GM21619 (cell line): ENCODE measurements at regions not wholly inside any gene's neighbourhood (a gene's known extent, or its start where the extent isn't known, plus 50 kb on each side); places are given as distances from the start of the nearest gene placed in this dataset.

Experiments used
- ATAC-seq: cut with Tn5 transposase; IDR thresholded peaks from one replicate; pipeline ENCODE4 v1.9.1; 2021; ENCODE audit not compliant: unreplicated experiment

- no peak for ATAC-seq
Observed at GRCh38 chr2:67516362-67516761, 119.2 kb downstream of the ETAA1 start.

GRCh38 chr2:67516899-67517530, 119.9 kb downstream of the ETAA1 start:
- ATAC-seq = no peak

GRCh38 chr2:67522148-67522547, 125.0 kb downstream of the ETAA1 start:
- no peak for ATAC-seq

GRCh38 chr2:67524213-67524612, 127.1 kb downstream of the ETAA1 start:
- no peak for ATAC-seq

GRCh38 chr2:67524777-67525176, 127.6 kb downstream of the ETAA1 start:
- no peak for ATAC-seq

- no peak for ATAC-seq
Observed at GRCh38 chr2:67526283-67526682, 129.2 kb downstream of the ETAA1 start.

- ATAC-seq = no peak
Observed at GRCh38 chr2:67528320-67528719, 131.2 kb downstream of the ETAA1 start.

- no peak for ATAC-seq
Observed at GRCh38 chr2:67532387-67532786, 135.3 kb downstream of the ETAA1 start.

GRCh38 chr2:67534745-67535144, 137.6 kb downstream of the ETAA1 start:
- ATAC-seq = no peak

- no peak for ATAC-seq
Observed at GRCh38 chr2:67540962-67541361, 143.8 kb downstream of the ETAA1 start.

GRCh38 chr2:67544286-67544685, 147.2 kb downstream of the ETAA1 start:
- no peak for ATAC-seq

GRCh38 chr2:67548317-67549201, 151.4 kb downstream of the ETAA1 start:
- no peak for ATAC-seq

- ATAC-seq = no peak
Observed at GRCh38 chr2:67559156-67559555, 162.0 kb downstream of the ETAA1 start.

- no peak for ATAC-seq
Observed at GRCh38 chr2:67560771-67561456, 163.8 kb downstream of the ETAA1 start.

GRCh38 chr2:67561457-67561965, 164.4 kb downstream of the ETAA1 start:
- no peak for ATAC-seq

- no peak for ATAC-seq
Observed at GRCh38 chr2:67564076-67564475, 166.9 kb downstream of the ETAA1 start.

- no peak for ATAC-seq
Observed at GRCh38 chr2:67564626-67565025, 167.5 kb downstream of the ETAA1 start.

- no peak for ATAC-seq
Observed at GRCh38 chr2:67565262-67565661, 168.1 kb downstream of the ETAA1 start.

GRCh38 chr2:67565761-67566160, 168.6 kb downstream of the ETAA1 start:
- ATAC-seq = no peak

- ATAC-seq = no peak
Observed at GRCh38 chr2:67566285-67566684, 169.2 kb downstream of the ETAA1 start.

GRCh38 chr2:67566958-67567635, 170.0 kb downstream of the ETAA1 start:
- ATAC-seq = no peak
